ENCODE measurements at regions not wholly inside any gene's neighbourhood (a gene's known extent, or its start where the extent isn't known, plus 50 kb on each side); places are given as distances from the start of the nearest gene placed in this dataset.

DNA sequence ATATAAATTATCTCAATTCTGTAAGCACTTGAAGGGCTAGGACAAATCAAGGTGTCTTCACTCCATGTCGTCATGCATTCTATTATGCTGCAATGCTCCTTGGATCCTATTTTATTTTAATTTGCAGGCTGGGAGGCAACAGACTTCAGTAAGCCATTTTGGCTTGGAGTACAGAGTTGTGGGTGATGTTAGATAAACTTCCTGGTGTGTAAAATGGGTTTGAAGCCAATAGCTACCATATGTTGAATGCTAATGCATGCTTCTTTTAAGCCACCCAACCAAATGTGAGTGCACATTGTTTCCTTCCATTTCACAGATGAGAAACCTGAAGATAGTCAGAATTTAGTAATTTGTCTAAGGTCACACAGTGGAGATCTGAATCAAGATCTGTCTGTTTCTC, 482.8 kb downstream of the DISC1 start (continued):
- TF ChIP-seq, protein P1, sequence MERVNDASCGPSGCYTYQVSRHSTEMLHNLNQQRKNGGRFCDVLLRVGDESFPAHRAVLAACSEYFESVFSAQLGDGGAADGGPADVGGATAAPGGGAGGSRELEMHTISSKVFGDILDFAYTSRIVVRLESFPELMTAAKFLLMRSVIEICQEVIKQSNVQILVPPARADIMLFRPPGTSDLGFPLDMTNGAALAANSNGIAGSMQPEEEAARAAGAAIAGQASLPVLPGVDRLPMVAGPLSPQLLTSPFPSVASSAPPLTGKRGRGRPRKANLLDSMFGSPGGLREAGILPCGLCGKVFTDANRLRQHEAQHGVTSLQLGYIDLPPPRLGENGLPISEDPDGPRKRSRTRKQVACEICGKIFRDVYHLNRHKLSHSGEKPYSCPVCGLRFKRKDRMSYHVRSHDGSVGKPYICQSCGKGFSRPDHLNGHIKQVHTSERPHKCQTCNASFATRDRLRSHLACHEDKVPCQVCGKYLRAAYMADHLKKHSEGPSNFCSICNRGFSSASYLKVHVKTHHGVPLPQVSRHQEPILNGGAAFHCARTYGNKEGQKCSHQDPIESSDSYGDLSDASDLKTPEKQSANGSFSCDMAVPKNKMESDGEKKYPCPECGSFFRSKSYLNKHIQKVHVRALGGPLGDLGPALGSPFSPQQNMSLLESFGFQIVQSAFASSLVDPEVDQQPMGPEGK (CRISPR knock-in tag; IDR thresholded peaks at IDR 0.05; ENCODE audit: borderline replicate concordance), result no peak
- TF ChIP-seq ZNF70 (CRISPR knock-in tag; IDR thresholded peaks at IDR 0.05) (no peak), ZFP3 (CRISPR knock-in tag; IDR thresholded peaks at IDR 0.05) (no peak), ZFP30 (CRISPR knock-in tag; IDR thresholded peaks at IDR 0.05) (no peak), BACH2 (CRISPR knock-in tag; IDR thresholded peaks at IDR 0.05; ENCODE audit: borderline replicate concordance) (no peak), ZC3H10 (CRISPR knock-in tag; IDR thresholded peaks at IDR 0.05) (no peak), ARNTL (CRISPR knock-in tag; IDR thresholded peaks at IDR 0.05; ENCODE audit: borderline replicate concordance, low read depth) (no peak)
- TF ChIP-seq, protein P2, sequence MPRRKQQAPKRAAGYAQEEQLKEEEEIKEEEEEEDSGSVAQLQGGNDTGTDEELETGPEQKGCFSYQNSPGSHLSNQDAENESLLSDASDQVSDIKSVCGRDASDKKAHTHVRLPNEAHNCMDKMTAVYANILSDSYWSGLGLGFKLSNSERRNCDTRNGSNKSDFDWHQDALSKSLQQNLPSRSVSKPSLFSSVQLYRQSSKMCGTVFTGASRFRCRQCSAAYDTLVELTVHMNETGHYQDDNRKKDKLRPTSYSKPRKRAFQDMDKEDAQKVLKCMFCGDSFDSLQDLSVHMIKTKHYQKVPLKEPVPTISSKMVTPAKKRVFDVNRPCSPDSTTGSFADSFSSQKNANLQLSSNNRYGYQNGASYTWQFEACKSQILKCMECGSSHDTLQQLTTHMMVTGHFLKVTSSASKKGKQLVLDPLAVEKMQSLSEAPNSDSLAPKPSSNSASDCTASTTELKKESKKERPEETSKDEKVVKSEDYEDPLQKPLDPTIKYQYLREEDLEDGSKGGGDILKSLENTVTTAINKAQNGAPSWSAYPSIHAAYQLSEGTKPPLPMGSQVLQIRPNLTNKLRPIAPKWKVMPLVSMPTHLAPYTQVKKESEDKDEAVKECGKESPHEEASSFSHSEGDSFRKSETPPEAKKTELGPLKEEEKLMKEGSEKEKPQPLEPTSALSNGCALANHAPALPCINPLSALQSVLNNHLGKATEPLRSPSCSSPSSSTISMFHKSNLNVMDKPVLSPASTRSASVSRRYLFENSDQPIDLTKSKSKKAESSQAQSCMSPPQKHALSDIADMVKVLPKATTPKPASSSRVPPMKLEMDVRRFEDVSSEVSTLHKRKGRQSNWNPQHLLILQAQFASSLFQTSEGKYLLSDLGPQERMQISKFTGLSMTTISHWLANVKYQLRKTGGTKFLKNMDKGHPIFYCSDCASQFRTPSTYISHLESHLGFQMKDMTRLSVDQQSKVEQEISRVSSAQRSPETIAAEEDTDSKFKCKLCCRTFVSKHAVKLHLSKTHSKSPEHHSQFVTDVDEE (CRISPR knock-in tag; IDR thresholded peaks at IDR 0.05), result no peak
- TF ChIP-seq, protein P3, sequence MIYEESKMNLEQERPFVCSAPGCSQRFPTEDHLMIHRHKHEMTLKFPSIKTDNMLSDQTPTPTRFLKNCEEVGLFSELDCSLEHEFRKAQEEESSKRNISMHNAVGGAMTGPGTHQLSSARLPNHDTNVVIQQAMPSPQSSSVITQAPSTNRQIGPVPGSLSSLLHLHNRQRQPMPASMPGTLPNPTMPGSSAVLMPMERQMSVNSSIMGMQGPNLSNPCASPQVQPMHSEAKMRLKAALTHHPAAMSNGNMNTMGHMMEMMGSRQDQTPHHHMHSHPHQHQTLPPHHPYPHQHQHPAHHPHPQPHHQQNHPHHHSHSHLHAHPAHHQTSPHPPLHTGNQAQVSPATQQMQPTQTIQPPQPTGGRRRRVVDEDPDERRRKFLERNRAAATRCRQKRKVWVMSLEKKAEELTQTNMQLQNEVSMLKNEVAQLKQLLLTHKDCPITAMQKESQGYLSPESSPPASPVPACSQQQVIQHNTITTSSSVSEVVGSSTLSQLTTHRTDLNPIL (CRISPR knock-in tag; IDR thresholded peaks at IDR 0.05; ENCODE audit: low read depth), result no peak

DNA sequence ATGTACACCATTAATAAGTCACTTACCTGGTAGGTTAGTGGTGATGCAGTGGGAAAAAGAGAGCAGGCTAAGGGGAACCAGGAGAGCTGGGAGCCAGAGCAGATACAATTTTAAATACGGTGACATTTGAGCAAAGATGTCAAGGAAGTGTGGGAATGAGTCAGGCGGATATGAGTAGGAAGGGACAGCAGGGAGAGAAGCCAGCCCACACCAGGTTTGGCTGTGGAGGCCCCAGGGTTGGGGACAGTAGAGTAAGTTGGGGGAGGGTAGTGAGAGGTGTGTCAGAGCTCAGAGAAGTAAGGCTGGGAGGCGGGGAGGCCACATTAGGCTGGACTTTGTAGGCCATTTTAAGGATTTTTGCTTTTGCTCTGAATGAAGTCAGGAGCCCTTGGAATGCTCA, 482.0 kb downstream of the DISC1 start:
- TF ChIP-seq, protein P2 (CRISPR knock-in tag; IDR thresholded peaks at IDR 0.05), result no peak
- TF ChIP-seq ISL1 (CRISPR knock-in tag; IDR thresholded peaks at IDR 0.05), result no peak
- TF ChIP-seq, protein P3 (CRISPR knock-in tag; IDR thresholded peaks at IDR 0.05; ENCODE audit: low read depth), result no peak
- TF ChIP-seq, protein P1 (CRISPR knock-in tag; IDR thresholded peaks at IDR 0.05; ENCODE audit: borderline replicate concordance), result no peak
- TF ChIP-seq GLIS3 (CRISPR knock-in tag; IDR thresholded peaks at IDR 0.05), result no peak
- TF ChIP-seq ZNF70 (CRISPR knock-in tag; IDR thresholded peaks at IDR 0.05), result no peak
- TF ChIP-seq CSDC2 (CRISPR knock-in tag; IDR thresholded peaks at IDR 0.05), result no peak
- no peak for TF ChIP-seq SNAI2 (CRISPR knock-in tag; IDR thresholded peaks at IDR 0.05)
- TF ChIP-seq ZFP3 (CRISPR knock-in tag; IDR thresholded peaks at IDR 0.05), result no peak
- no peak for TF ChIP-seq ESRRG (CRISPR knock-in tag; IDR thresholded peaks at IDR 0.05)
- ATAC-seq, result peak; percentile 28; the same call in 2 of the 3 replicates

DNA sequence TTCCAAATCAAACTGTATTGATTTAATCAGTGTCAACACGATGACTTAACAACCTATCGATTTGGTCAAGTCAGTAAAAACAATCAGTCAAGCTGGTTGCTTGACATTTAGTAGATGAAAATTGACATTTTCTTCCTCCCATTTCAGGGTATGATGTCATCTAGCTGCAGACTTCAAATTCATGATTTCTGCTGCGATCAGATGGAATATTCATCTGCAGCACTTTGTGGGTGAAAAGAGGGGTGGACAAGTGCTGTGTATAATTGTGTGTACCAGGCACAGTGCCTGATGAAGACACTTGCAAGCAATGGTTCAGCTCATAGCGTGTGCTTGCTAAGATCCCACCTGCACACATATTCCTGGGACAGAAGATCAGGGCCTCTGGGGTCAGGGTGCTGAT, 479.8 kb downstream of the DISC1 start:
- no peak for ATAC-seq
- no peak for TF ChIP-seq CSDC2 (CRISPR knock-in tag; IDR thresholded peaks at IDR 0.05)
- TF ChIP-seq BACH2 (CRISPR knock-in tag; IDR thresholded peaks at IDR 0.05; ENCODE audit: borderline replicate concordance), result no peak
- no peak for TF ChIP-seq ZNF8 (CRISPR knock-in tag; IDR thresholded peaks at IDR 0.05)
- TF ChIP-seq ZNF70 (CRISPR knock-in tag; IDR thresholded peaks at IDR 0.05), result no peak
- no peak for TF ChIP-seq ZNF565 (CRISPR knock-in tag; conservative IDR thresholded peaks at IDR 0.05; ENCODE audit: low read depth)
- TF ChIP-seq TCF4 (CRISPR knock-in tag; IDR thresholded peaks at IDR 0.05; ENCODE audit: borderline replicate concordance), result no peak
- TF ChIP-seq ZFP30 (CRISPR knock-in tag; IDR thresholded peaks at IDR 0.05), result no peak
- TF ChIP-seq, protein P1 (CRISPR knock-in tag; IDR thresholded peaks at IDR 0.05; ENCODE audit: borderline replicate concordance), result no peak
- no peak for TF ChIP-seq TOX (CRISPR knock-in tag; IDR thresholded peaks at IDR 0.05; ENCODE audit: borderline replicate concordance)
- TF ChIP-seq ESRRG (CRISPR knock-in tag; IDR thresholded peaks at IDR 0.05), result no peak
- TF ChIP-seq ARNTL (CRISPR knock-in tag; IDR thresholded peaks at IDR 0.05; ENCODE audit: borderline replicate concordance, low read depth), result no peak
- TF ChIP-seq, protein P4, sequence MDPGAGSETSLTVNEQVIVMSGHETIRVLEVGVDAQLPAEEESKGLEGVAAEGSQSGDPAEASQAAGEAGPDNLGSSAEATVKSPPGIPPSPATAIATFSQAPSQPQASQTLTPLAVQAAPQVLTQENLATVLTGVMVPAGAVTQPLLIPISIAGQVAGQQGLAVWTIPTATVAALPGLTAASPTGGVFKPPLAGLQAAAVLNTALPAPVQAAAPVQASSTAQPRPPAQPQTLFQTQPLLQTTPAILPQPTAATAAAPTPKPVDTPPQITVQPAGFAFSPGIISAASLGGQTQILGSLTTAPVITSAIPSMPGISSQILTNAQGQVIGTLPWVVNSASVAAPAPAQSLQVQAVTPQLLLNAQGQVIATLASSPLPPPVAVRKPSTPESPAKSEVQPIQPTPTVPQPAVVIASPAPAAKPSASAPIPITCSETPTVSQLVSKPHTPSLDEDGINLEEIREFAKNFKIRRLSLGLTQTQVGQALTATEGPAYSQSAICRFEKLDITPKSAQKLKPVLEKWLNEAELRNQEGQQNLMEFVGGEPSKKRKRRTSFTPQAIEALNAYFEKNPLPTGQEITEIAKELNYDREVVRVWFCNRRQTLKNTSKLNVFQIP (CRISPR knock-in tag; IDR thresholded peaks at IDR 0.05; ENCODE audit: borderline replicate concordance, low read depth), result no peak
- no peak for TF ChIP-seq ZC3H10 (CRISPR knock-in tag; IDR thresholded peaks at IDR 0.05)
- no peak for TF ChIP-seq ZFP3 (CRISPR knock-in tag; IDR thresholded peaks at IDR 0.05)
- no peak for TF ChIP-seq RARB (CRISPR knock-in tag; IDR thresholded peaks at IDR 0.05)
- TF ChIP-seq ISL1 (CRISPR knock-in tag; IDR thresholded peaks at IDR 0.05), result no peak
